GM21619 (cell line): ENCODE measurements at regions not wholly inside any gene's neighbourhood (a gene's known extent, or its start where the extent isn't known, plus 50 kb on each side); places are given as distances from the start of the nearest gene placed in this dataset.

Experiments used
- ATAC-seq: cut with Tn5 transposase; IDR thresholded peaks from one replicate; pipeline ENCODE4 v1.9.1; 2021; ENCODE audit not compliant: unreplicated experiment

DNA sequence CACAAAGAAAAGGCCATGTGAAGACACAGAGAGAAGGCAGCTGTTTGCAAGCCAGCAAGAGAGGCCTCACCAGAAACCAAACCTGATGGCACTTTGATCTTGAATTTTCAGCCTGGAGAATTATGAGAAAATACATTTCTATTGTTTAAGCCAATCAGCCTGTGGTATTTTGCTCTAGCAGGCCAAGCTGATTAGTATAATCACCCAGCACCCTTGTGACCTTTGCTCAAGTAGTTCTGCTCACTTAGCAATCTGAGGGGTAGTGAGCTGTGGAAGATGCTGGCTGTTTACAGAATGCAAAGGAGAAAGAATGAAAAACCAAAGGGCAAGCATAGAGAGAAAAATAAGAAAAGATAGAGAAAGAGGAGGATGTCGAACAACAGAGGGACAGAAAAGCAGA, 396.4 kb upstream of the BOD1L1 start:
- ATAC-seq: no peak

- ATAC-seq: no peak
These were observed 397.6 kb upstream of the BOD1L1 start for GRCh38 chr4:14025111-14025510.

- no peak for ATAC-seq
These were observed 398.4 kb upstream of the BOD1L1 start for GRCh38 chr4:14025891-14026290.

DNA sequence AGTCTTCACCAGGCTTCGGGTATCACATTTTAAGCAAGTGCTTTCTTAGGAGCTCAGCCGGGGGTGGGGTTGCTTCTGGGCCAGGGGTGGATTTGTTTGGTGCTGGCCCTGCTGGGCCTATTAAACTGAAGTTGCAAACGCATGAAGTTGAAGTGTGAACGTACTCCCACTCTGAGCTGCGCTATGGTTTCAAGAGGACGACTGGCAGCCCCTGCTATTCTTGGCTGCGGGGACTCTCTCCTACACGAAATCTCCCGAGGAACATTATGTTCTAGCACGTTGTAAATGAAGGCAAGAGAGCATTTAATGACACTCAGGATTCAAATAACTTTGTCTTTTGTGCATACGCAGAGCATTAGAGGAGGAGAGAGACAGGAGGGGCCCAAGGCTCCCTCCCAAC, 401.3 kb upstream of the BOD1L1 start:
- ATAC-seq: no peak

DNA sequence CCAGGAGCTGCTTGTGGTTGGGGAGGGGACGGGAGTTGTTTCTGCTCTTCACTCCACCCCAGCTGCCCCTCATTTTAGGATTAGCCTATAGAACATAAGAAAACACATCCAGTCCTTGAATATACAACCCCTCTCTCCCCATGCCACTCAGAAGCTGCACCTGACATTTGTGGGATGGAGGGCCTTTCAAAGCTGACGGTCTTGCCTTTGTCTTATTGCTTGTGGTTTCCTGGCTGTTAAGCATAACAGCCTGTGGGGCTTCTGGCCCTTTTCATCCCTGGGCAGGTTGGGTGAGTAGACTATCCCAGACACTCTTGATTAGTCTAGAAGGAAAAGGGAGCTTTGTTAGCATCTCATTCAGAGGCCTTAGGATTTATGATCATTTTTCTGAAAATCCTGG, 407.6 kb upstream of the BOD1L1 start:
- no peak for ATAC-seq

- no peak for ATAC-seq
These were observed 415.7 kb upstream of the BOD1L1 start for GRCh38 chr4:14043203-14043602.

- ATAC-seq: no peak
These were observed 419.1 kb upstream of the BOD1L1 start for GRCh38 chr4:14046642-14047041.

GRCh38 chr4:14047840-14048239, 420.3 kb upstream of the BOD1L1 start:
- ATAC-seq: no peak

DNA sequence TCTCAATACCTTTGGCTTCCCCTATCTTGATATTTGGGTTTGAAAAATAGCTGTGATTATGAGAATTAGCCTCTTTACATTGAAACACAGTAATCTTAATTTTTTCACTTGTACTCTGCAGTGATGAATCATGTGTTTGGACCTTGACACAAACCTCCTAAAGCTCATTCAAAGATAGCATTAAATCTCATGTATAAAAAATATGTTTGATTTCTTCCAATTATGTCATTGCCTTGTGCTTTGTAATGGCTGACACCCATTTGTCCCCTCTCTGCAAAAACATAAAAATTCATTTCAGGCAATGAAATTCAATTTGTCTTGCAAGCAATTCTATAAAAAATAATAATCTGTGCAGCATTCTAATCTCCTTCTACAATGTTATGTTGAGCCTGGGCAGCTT, 422.4 kb upstream of the BOD1L1 start:
- no peak for ATAC-seq

- ATAC-seq: no peak
These were observed 425.8 kb upstream of the BOD1L1 start for GRCh38 chr4:14053291-14053690.

- no peak for ATAC-seq
These were observed 426.9 kb upstream of the BOD1L1 start for GRCh38 chr4:14054391-14054790.

- ATAC-seq: no peak
These were observed 431.5 kb upstream of the BOD1L1 start for GRCh38 chr4:14059006-14059405.

DNA sequence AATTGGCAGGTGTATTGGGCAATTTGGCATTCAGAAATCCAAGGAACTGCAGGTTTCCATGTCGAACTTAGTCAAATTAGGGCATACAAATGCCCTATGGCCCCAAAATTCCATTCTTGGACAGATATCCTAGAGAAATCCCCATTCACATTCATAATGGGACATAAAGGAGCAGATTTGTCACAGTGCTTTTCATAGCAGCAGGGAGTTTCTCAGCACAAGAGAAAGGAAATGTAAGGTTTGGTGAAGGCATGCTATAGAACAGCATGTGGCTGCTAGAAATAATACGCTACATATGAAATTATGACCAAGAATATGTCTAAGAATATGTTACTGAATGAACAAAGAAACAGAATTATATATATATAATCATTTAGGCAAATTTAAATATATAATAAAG, 437.5 kb upstream of the BOD1L1 start:
- ATAC-seq: no peak

DNA sequence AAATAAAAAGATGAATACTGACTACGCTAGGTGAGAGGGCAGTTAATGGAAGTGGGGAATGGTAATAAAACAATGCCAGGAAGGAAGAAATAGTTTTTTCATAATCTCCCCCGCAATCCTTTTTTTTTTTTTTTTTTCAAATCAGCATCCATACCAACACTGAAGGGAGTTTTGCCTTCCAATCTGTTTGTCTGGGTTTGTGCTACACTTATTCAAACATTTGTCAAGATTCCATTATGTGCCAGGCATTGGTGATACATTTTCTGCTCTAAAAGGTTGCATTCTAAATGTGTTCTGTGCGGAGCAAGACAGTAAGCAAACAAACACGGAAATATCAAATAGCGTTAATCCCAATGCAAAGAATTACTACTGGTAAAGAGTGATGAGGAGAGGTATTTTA, 437.9 kb upstream of the BOD1L1 start:
- ATAC-seq: no peak

DNA sequence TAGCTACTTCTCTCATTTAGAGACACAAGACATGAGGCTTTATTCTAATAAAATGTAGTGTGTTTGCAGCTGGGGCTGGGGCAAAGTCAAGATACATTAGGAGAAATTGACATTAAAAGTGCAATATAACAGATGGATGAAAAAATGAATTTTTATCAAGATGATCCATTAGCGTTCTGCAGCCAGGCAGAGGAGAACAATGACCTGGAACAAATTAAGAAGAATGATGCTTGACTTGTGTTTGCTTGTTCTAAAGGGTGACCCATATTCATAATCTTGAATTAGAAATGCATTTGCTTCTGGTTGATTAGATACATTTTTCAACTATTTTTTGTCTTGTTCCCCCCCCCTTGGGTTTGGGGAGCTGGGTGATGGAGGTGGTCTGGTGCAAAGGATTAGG, 439.5 kb upstream of the BOD1L1 start:
- no peak for ATAC-seq

DNA sequence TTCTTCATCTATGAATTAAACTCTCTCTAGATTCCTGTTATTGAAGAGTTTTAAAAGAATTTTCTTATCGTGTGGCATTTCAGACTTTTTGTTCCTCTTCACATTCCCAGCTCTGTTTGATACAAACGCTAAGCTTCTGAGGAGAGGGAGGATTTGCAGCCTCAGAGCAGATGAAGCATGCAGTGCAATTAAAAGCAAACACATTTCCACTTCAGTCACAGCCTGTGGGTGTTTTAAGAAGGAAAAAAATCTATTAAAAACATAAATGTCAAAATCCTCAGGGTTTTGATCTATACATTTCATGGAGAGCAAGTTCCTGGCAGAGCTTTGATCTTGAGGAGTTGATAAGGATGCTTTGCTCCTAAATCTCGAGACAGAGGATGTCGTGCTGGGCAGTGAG, 442.4 kb upstream of the BOD1L1 start:
- no peak for ATAC-seq

DNA sequence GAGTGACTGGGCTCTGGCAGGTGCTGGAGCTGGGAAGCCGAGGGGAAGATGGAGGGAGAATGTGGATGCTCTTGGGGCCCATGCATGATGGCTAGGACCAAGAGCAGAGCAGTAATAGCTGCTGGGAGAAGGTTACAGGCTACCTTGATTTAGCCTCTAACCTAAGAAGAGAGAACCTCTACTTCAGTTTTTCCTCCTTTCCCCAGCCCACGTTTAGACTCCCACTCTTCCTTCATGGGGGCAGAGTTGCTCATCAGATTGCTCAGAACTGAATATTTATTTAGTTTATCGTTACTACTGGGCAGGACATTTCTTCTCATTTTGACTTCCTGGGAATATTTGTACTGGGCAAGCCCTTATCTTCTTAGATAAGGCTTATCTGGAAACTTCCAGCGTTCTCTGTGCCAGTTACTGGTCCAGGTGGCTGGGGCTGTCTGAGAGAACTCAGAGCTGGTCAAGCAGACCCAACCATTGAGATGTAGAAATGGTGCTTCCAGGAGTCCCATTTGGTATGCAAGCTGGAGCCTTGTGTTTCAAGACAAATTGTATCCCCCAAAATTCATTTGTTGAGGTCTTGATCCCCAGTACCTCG, 442.9 kb upstream of the BOD1L1 start:
- no peak for ATAC-seq

DNA sequence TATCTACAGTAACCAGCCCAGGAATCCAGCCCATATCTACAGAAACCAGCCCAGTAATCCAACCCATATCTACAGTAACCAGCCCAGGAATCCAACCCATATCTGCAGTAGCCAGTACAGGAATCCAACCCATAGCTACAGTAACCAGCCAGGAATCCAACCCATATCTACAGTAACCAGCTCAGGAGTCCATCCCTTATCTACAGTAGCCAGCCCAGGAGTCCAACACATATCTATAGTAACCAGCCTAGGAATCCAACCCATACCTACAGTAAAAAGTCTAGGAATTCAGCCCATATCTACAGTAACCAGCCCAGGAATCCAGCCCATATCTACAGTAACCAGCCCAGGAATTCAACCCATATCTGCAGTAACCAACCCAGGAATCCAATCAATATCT, 445.0 kb upstream of the BOD1L1 start:
- no peak for ATAC-seq

DNA sequence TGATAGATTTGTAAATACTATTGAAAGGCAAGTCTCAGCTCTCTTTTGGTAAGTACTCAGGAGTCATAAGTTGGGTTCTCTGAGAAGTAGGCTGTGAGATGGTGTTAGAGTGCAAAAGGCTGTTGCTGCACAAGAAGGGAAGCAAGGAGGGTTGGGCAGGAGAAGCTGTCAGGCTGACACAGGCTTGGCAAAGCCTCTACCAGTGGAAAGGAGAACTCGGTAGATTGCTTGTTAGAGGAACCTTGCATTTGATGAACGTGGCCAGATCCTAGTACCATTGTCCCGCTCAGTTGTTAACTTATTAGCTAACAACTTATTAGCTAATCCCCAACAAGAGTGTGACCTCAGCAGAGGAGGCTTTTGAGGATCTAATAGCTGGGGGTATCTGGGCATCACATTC, 449.3 kb upstream of the BOD1L1 start:
- no peak for ATAC-seq

DNA sequence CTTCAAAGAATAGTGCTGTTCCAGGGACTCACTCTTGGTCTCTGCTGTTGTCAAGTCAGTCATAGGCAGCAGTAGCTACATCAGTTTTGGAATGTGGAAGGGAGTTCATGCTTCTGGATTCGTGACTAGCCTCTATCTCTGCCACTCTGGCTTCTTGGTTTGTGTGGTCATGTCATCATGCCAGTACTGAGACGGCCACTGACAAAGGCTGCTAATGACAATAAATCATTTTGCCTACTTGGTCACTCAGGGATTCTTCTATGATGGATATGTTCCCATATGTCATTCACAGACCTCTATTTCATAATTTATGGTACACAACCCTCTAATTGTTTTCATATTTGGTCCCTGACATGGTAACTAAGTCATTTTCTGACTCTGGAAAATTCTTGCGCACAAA, 450.8 kb upstream of the BOD1L1 start:
- ATAC-seq: no peak

GRCh38 chr4:14079601-14080000, 452.1 kb upstream of the BOD1L1 start:
- ATAC-seq: no peak

GRCh38 chr4:14083150-14083549, 455.6 kb upstream of the BOD1L1 start:
- no peak for ATAC-seq

GRCh38 chr4:14084598-14084997, 457.1 kb upstream of the BOD1L1 start:
- ATAC-seq: no peak

DNA sequence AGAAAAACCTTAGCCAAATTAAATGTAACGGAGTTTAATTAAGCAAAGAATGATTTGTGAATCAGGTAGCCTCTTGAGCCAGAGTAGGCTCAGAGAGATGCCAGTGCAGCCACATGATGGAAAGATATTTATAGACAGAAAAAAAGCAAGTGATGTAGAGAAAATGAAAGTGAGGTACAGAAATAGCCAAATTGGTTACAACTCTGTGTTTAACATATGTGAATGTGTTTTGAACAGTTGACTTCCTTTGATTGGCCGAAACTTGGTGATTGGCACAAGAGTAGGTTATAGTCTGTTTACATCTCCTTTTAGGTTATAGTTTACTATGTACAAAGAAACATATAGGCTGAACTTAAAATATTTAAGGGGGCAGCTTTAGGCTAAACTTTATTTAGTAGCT, 459.9 kb upstream of the BOD1L1 start:
- peak; percentile 84 for ATAC-seq
